K562 (cell line): ENCODE measurements at regions not wholly inside any gene's neighbourhood (a gene's known extent, or its start where the extent isn't known, plus 50 kb on each side); places are given as distances from the start of the nearest gene placed in this dataset.
A peak's percentile ranks its signal among the peaks of the same experiment; 100 is the strongest.

Experiments
- ATAC-seq: fragments of 200-7000 bp; cut with Tn5 transposase; 3 replicates; pipeline ENCODE4 v1.9.1; 2020; ENCODE audit warnings: moderate library complexity
- BruUV-seq: library from RNA; stranded (reverse); fragments of 400-500 nt; replicated peaks from 2 replicates; lab custom pipeline; 2021; lab: Mats Ljungman, UMichigan
- CTCF ChIA-PET: fragments of 300-600 bp; formaldehyde crosslinking; extraction: SDS; loops from one replicate; lab custom pipeline; 2021; ENCODE audit warnings: low intra/inter-chr PET ratio; lab: Yijun Ruan, JAX
- POLR2A ChIA-PET: fragments of 300-600, 350-650 bp; sonication (Branson Sonifier 250); formaldehyde crosslinking; extraction: SDS; loops from one replicate; lab custom pipeline; 2021; ENCODE audit warnings: antibody characterized with exemption, inconsistent platforms; lab: Yijun Ruan, JAX
- DNase-seq, 4 experiments: peaks; one replicate each; pipeline versions ENCODE4 v3.0.0 to v3.0.0-alpha.2; 2011 to 2018; ENCODE audit warnings: low spot score in 3 of 4, mixed read lengths in 3 of 4; ENCODE audit errors: extremely low read depth in 1 of 4
- FAIRE-seq: peaks from 2 replicates; lab custom pipeline; 2011; peaks lifted over from hg19 to GRCh38; lab: Jason Lieb, UNC
- H2AFZ ChIP-seq: 2 replicates; pipeline ENCODE4 v1.6.0; 2011; ENCODE audit warnings: low read depth, low read length, control low read depth, inconsistent platforms
- H3K27ac ChIP-seq: fragments of 200-600 bp; 3 replicates; pipeline ENCODE4 v1.8.0; 2011; ENCODE audit warnings: low read depth, mild to moderate bottlenecking, control low read depth, inconsistent platforms, low read length, moderate library complexity, mixed read lengths; ENCODE audit errors: extremely low read depth
- H3K27me3 ChIP-seq, 2 experiments: fragments of 300-600 bp in 1 of 2; 2 replicates in 1 of 2; 3 replicates in 1 of 2; pipeline versions ENCODE4 v1.6.0 to v1.8.0; 2011; ENCODE audit warnings: inconsistent platforms in 2 of 2, low read length in 2 of 2, mild to moderate bottlenecking in 1 of 2, mixed read lengths in 1 of 2, moderate library complexity in 1 of 2; ENCODE audit not compliant: control insufficient read depth in 2 of 2, insufficient read depth in 2 of 2
- H3K36me3 ChIP-seq: fragments of 300-600 bp; 3 replicates; pipeline ENCODE4 v1.8.0; 2011; ENCODE audit warnings: mild to moderate bottlenecking, low read length, inconsistent platforms; ENCODE audit not compliant: control insufficient read depth, insufficient read depth
- H3K4me1 ChIP-seq, 2 experiments: fragments of 200-600 bp in 1 of 2; replicated peaks in 1 of 2; 2 replicates in 1 of 2; 3 replicates in 1 of 2; pipeline versions ENCODE4 v1.5.1 to v1.8.0; 2011; ENCODE audit warnings: inconsistent platforms in 2 of 2, low read length in 2 of 2, mild to moderate bottlenecking in 1 of 2, mixed read lengths in 1 of 2, moderate library complexity in 1 of 2; ENCODE audit not compliant: control insufficient read depth in 2 of 2, insufficient read depth in 2 of 2
- H3K4me2 ChIP-seq: 2 replicates; pipeline ENCODE4 v1.6.1; 2011; ENCODE audit warnings: low read length, control low read depth, inconsistent platforms, mixed read lengths; ENCODE audit not compliant: insufficient read depth
- H3K4me3 ChIP-seq: fragments of 200-600 bp; sonication (generic), shearing (Covaris generic); 2 replicates; pipeline ENCODE4 v1.5.1; 2016; ENCODE audit warnings: control low read depth, inconsistent platforms
- H3K79me2 ChIP-seq: fragments of 200-600 bp; 3 replicates; pipeline ENCODE4 v1.8.0; 2011; ENCODE audit warnings: low read length, inconsistent platforms; ENCODE audit not compliant: control insufficient read depth, insufficient read depth
- H3K9ac ChIP-seq, 2 experiments: 2 replicates each; pipeline versions ENCODE4 v1.6.0 to v1.6.1; 2011; ENCODE audit warnings: low read depth in 2 of 2, low read length in 2 of 2, control low read depth in 1 of 2, inconsistent platforms in 1 of 2, mild to moderate bottlenecking in 1 of 2, mixed read lengths in 1 of 2; ENCODE audit not compliant: insufficient read depth in 1 of 2
- H3K9me1 ChIP-seq: one replicate; pipeline ENCODE4 v1.6.0; 2011; ENCODE audit warnings: inconsistent platforms, mild to moderate bottlenecking, low read length, moderate library complexity; ENCODE audit not compliant: control insufficient read depth, insufficient read depth
- H3K9me3 ChIP-seq: replicated peaks from 2 replicates; pipeline ENCODE4 v1.5.1; 2011; ENCODE audit warnings: low read depth, low read length, inconsistent platforms; ENCODE audit not compliant: control insufficient read depth, insufficient read depth
- H4K20me1 ChIP-seq: replicated peaks from 2 replicates; pipeline ENCODE4 v1.6.1; 2011; ENCODE audit warnings: low read length, inconsistent platforms, mixed read lengths; ENCODE audit not compliant: control insufficient read depth, insufficient read depth
- ASH1L ChIP-seq: fragments of 450-650 bp; IDR thresholded peaks from 2 replicates; pipeline ENCODE4 v1.6.1; 2018; ENCODE audit warnings: borderline replicate concordance, mild to moderate bottlenecking, low read depth; ENCODE audit not compliant: partially characterized antibody
- CREBBP ChIP-seq: IDR thresholded peaks from one replicate; pipeline ENCODE4 v1.6.1; 2012; ENCODE audit warnings: low read depth, mild to moderate bottlenecking, control low read depth, inconsistent platforms, low read length
- DMBX1 ChIP-seq: fragments of 250-450 bp; sonication (Bioruptor Pico); IDR thresholded peaks from 2 replicates; pipeline ENCODE4 v1.8.0; 2022; ENCODE audit warnings: inconsistent platforms, mild to moderate bottlenecking, moderate library complexity, borderline replicate concordance
- ETV1 ChIP-seq: fragments of 450-650 bp; conservative IDR thresholded peaks from 2 replicates; pipeline ENCODE4 v1.6.1; 2016; ENCODE audit warnings: missing genetic modification characterization, control low read depth, low read depth, missing compliant biosample characterization
- FOXJ3 ChIP-seq: sonication (generic); formaldehyde crosslinking; IDR thresholded peaks from 2 replicates; pipeline ENCODE4 v1.4.0; 2020; ENCODE audit warnings: mild to moderate bottlenecking, missing genetic modification reagents
- GATAD2B ChIP-seq: fragments of 450-650 bp; IDR thresholded peaks from 2 replicates; pipeline ENCODE4 v1.6.1; 2017; ENCODE audit warnings: mild to moderate bottlenecking, borderline replicate concordance
- HNRNPH1 ChIP-seq: fragments of 200-400 bp; formaldehyde crosslinking; optimal IDR thresholded peaks from 2 replicates; pipeline ENCODE3; 2017; ENCODE audit warnings: low read depth, mild to moderate bottlenecking, low read length, moderate library complexity
- KAT2B ChIP-seq: IDR thresholded peaks from one replicate; pipeline ENCODE4 v1.6.1; 2012; ENCODE audit warnings: low read depth, mild to moderate bottlenecking, control low read depth, inconsistent platforms, low read length, moderate library complexity
- MED1 ChIP-seq: sonication (generic); formaldehyde crosslinking; IDR thresholded peaks from 2 replicates; pipeline ENCODE4 v1.8.1; 2023; ENCODE audit warnings: missing genetic modification reagents, borderline replicate concordance
- NUFIP1 ChIP-seq: fragments of 450-650 bp; IDR thresholded peaks from 2 replicates; pipeline ENCODE4 v1.6.1; 2018; ENCODE audit not compliant: partially characterized antibody
- POLR3G ChIP-seq: IDR thresholded peaks from 2 replicates; pipeline ENCODE4 v1.6.1; 2011; ENCODE audit not compliant: insufficient read length, insufficient replicate concordance; ENCODE audit errors: extremely low read depth
- RBM25 ChIP-seq: fragments of 200-400 bp; formaldehyde crosslinking; IDR thresholded peaks from 2 replicates; pipeline ENCODE4 v1.6.1; 2018; ENCODE audit warnings: low read length, low read depth, moderate library complexity; ENCODE audit not compliant: severe bottlenecking
- TEAD1 ChIP-seq, 2 experiments: fragments of 450-650 bp in 1 of 2; sonication (generic) in 1 of 2; formaldehyde crosslinking; IDR thresholded peaks; 2 replicates each; pipeline versions ENCODE4 v1.4.0 to v1.8.0; 2020 to 2022; ENCODE audit warnings: mild to moderate bottlenecking in 2 of 2, missing genetic modification reagents in 1 of 2
- ZFP30 ChIP-seq: fragments of 250-450 bp; sonication (Bioruptor Pico); IDR thresholded peaks from 2 replicates; pipeline ENCODE4 v1.8.0; 2022; ENCODE audit warnings: moderate library complexity, mild to moderate bottlenecking, inconsistent platforms, borderline replicate concordance
- ZFPM2 ChIP-seq: fragments of 250-450 bp; sonication (Bioruptor Pico); IDR thresholded peaks from 2 replicates; pipeline ENCODE4 v1.5.1; 2022; ENCODE audit warnings: mild to moderate bottlenecking
- ZNF57 ChIP-seq: fragments of 450-650 bp; formaldehyde crosslinking; IDR thresholded peaks from 2 replicates; pipeline ENCODE4 v1.4.0; 2020; ENCODE audit warnings: mild to moderate bottlenecking, moderate library complexity
- WGBS: fragments of 100-300 bp; shearing (Covaris generic); methylation state at CpG from one replicate; pipeline ENCODE4 v1.1.6; 2016; ENCODE audit warnings: low coverage, mixed read lengths; ENCODE audit not compliant: insufficient coverage; ENCODE audit errors: missing lambda C conversion rate; 5-methylcytosine and 5-hydroxymethylcytosine counted together
- in situ Hi-C: fragments of 300-500 bp; cut with MboI; formaldehyde crosslinking; loops from 4 replicates; pipeline ENCODE4 v1.15.0; 2018; ENCODE audit warnings: inconsistent platforms, mixed read lengths
- intact Hi-C: fragments of 100-400 bp; cut with micrococcal nuclease; formaldehyde crosslinking; loops from 2 replicates; pipeline ENCODE4 v1.14.2; 2022
- TF ChIP-seq, protein P1 (sequence below): fragments of 250-450 bp; sonication (Bioruptor Pico); IDR thresholded peaks from 2 replicates; pipeline ENCODE4 v1.6.1; 2021; ENCODE audit warnings: mild to moderate bottlenecking

DNA sequence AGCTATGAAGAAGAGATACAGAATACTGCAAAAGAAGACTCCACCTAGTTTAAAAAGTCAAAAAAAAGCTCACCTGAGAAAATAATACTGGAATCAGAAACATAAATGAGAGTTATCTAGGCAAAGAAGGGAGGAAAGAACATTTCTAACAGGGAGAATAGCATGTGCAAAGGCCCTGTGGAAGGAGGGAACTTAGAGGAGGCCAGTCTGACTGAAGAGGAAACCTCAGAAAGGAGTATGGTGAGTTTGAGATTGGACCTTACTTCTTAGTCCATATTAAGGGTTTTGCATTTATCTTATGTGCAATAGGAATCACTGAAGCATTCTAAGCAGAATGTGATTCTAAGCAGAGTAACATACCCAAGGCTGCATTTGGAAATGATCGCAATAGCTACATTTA is 193.2 kb downstream of the LNPK start:
- DNase-seq, result no peak
- intact Hi-C loops (no loop called here), in situ Hi-C loops (no loop called here)
- FAIRE-seq, result no peak
- Histone ChIP-seq H3K4me1 (peaks cover 0 to 6% of the 10 kb centered on the region in 2 experiments; a peak in 2 of 5 replicates), H3K9me3 (no peaks in the 10 kb centered on the region), H3K4me3 (no peak overlapping the region), H2AFZ (no peak overlapping the region), H3K79me2 (no peaks in the 10 kb centered on the region), H3K9ac (no peak overlapping the region), H3K27ac (no peak overlapping the region), H3K36me3 (no peaks in the 10 kb centered on the region), H4K20me1 (no peaks in the 10 kb centered on the region), H3K9me1 (no peaks in the 10 kb centered on the region), H3K4me2 (no peak overlapping the region), H3K27me3 (peaks cover 0 to 4% of the 10 kb centered on the region in 2 experiments; a peak in 4 of 5 replicates)
- ChIA-PET CTCF (no interaction called here), POLR2A (no interaction called here)
- BruUV-seq, result no TSS peak
- no peak for TF ChIP-seq NUFIP1
- TF ChIP-seq RBM25, result peak; percentile 56
- TF ChIP-seq MED1 (CRISPR knock-in tag), result no peak
- no peak for TF ChIP-seq GATAD2B
- TF ChIP-seq FOXJ3, result no peak
- no peak for TF ChIP-seq ASH1L
- no peak for TF ChIP-seq POLR3G
- ATAC-seq, result no peak
- 12% methylated on average over 1 of the region's 1 CpG for WGBS

DNA sequence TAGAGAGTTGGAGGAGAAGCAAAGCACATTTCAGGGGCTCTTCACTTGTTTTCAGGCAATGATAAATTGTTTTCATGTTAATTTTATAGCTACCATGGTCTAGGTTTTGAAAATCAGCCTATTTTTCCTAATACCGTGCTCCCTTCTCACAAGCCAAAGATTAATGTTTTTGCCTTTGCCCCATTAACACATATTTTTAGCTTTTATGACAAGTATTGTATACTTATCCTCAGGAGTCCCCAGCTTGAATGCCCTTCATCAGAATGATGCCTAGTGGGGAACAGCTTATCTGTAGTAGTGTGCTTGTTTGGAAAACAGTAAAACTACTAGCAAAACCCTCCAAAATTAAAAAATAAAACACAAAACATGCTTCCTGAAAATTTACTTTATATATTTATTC is 194.0 kb downstream of the LNPK start:
- intact Hi-C loops, result no loop called here
- DNase-seq (no peak), FAIRE-seq (no peak), ATAC-seq (no peak)
- no peaks in the 10 kb centered on the region for H4K20me1 ChIP-seq
- H3K9me3 ChIP-seq, result no peaks in the 10 kb centered on the region
- H3K9me1 ChIP-seq, result no peaks in the 10 kb centered on the region
- POLR2A ChIA-PET, result no interaction called here
- in situ Hi-C loops, result no loop called here
- H3K4me3 ChIP-seq, result no peak overlapping the region
- no peak overlapping the region for H3K4me2 ChIP-seq
- no peaks in the 10 kb centered on the region for H3K36me3 ChIP-seq
- H3K9ac ChIP-seq, result no peak overlapping the region
- H3K27ac ChIP-seq, result no peak overlapping the region
- H3K27me3 ChIP-seq, result peaks cover 0 to 4% of the 10 kb centered on the region in 2 experiments; a peak in 4 of 5 replicates
- CTCF ChIA-PET, result no interaction called here
- TF ChIP-seq ZNF57 (CRISPR knock-in tag) (no peak), TEAD1 (CRISPR knock-in tag; IDR thresholded peaks at IDR 0.05) (no peak), HNRNPH1 (no peak), DMBX1 (CRISPR knock-in tag) (no peak), CREBBP (no peak), ETV1 (tag) (no peak), ZFPM2 (CRISPR knock-in tag) (no peak), KAT2B (no peak), ZFP30 (CRISPR knock-in tag) (no peak)
- TF ChIP-seq, protein P1, sequence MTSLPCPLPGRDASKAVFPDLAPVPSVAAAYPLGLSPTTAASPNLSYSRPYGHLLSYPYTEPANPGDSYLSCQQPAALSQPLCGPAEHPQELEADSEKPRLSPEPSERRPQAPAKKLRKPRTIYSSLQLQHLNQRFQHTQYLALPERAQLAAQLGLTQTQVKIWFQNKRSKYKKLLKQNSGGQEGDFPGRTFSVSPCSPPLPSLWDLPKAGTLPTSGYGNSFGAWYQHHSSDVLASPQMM, result no peak
- H3K4me1 ChIP-seq, result peaks cover 0 to 6% of the 10 kb centered on the region in 2 experiments; a peak in 2 of 5 replicates
- no peak overlapping the region for H2AFZ ChIP-seq
- no peaks in the 10 kb centered on the region for H3K79me2 ChIP-seq
- BruUV-seq, result no TSS peak
- 0% methylated on average over 1 of the region's 1 CpG for WGBS
